ENCODE measurements at regions not wholly inside any gene's neighbourhood (a gene's known extent, or its start where the extent isn't known, plus 50 kb on each side); places are given as distances from the start of the nearest gene placed in this dataset.
A peak's percentile ranks its signal among the peaks of the same experiment; 100 is the strongest.

GRCh38 chr17:77449908-77450741, 309.4 kb downstream of the SEC14L1 start:
- H2BK15ac ChIP-seq (ENCODE audit: low read length), result peak overlapping the region; percentile 65; the same call in 1 of the 2 replicates
- POLR2A ChIA-PET (ENCODE audit: partially characterized antibody), result interaction anchor here (0.6 to 3.5 kb wide), 13 partner anchors 8 to 111 kb away, joined by 3 to 33 read pairs (median 6); no protein-coding TSS in a partner anchor
- H3K4me1 ChIP-seq (replicated peaks in 1 of 4; ENCODE audit: control insufficient read depth in 3 of 4, insufficient read depth in 4 of 4, low read length in 3 of 4), result peaks cover 26 to 45% (median 35%) of the 10 kb centered on the region in 4 experiments
- H2BK120ac ChIP-seq (replicated peaks; ENCODE audit: low read depth, low read length), result peak overlapping the region; percentile 35
- peaks cover 26% of the 10 kb centered on the region for H3K79me1 ChIP-seq (ENCODE audit: low read depth, low read length)
- peak overlapping the region; percentile 96 for H4K91ac ChIP-seq (replicated peaks; ENCODE audit: insufficient read length, low read length)
- no peak overlapping the region for H3K23ac ChIP-seq (ENCODE audit: insufficient read length)
- no peak overlapping the region for H2AFZ ChIP-seq (ENCODE audit: low read length)
- no peak overlapping the region for H3K14ac ChIP-seq (ENCODE audit: insufficient read length)
- H3K4me3 ChIP-seq (ENCODE audit: extremely low read depth in 1 of 4, insufficient read depth in 2 of 4, low read depth in 3 of 4, low read length in 4 of 4), result peak overlapping the region in 3 of 4 experiments; percentile 54 to 78 (median 68); a peak in 4 of 8 replicates
- H3K4ac ChIP-seq (replicated peaks; ENCODE audit: insufficient read length, low read depth, low read length), result peak overlapping the region; percentile 21
- CTCF ChIA-PET (ENCODE audit: partially characterized antibody), result interaction anchor here (0.9 to 4.3 kb wide), 13 partner anchors 10 to 119 kb away, joined by 3 to 51 read pairs (median 3); no protein-coding TSS in a partner anchor
- peaks cover 21% of the 10 kb centered on the region for H3K23me2 ChIP-seq (ENCODE audit: low read depth, low read length)
- no peak overlapping the region for H2AK5ac ChIP-seq (ENCODE audit: low read depth, low read length)
- H3K36me3 ChIP-seq (ENCODE audit: control insufficient read depth in 2 of 4, insufficient read depth in 4 of 4, low read length in 3 of 4), result no peaks in the 10 kb centered on the region
- peaks cover 7 to 67% of the 10 kb centered on the region in 2 experiments; a peak in 3 of 4 replicates for H3K79me2 ChIP-seq (ENCODE audit: control insufficient read depth in 1 of 2, insufficient read depth in 2 of 2, low read length in 2 of 2)
- H3K9ac ChIP-seq (replicated peaks in 1 of 4; ENCODE audit: extremely low read depth in 1 of 4, low read depth in 3 of 4, low read length in 3 of 4), result peak overlapping the region in 2 of 4 experiments; percentile 21 to 58; a peak in 3 of 7 replicates
- TF ChIP-seq CBX5 (IDR thresholded peaks at IDR 0.05; ENCODE audit: low read depth, low read length) (no peak), SP4 (IDR thresholded peaks at IDR 0.05; ENCODE audit: low read length) (peak; percentile 15; the same call in 1 of the 2 replicates), JUND (IDR thresholded peaks at IDR 0.05; ENCODE audit: low read length) (peak; percentile 89), RNF2 (IDR thresholded peaks at IDR 0.05; ENCODE audit: borderline replicate concordance, low read depth, low read length, missing control alignments, poor library complexity, severe bottlenecking) (no peak), RAD21 (IDR thresholded peaks at IDR 0.05 in 1 of 2, conservative IDR thresholded peaks at IDR 0.05 in 1 of 2; ENCODE audit: low read depth in 2 of 2, low read length in 2 of 2) (no peak)
- no peak overlapping the region for H2BK20ac ChIP-seq (ENCODE audit: low read length)
- H3K56ac ChIP-seq (replicated peaks; ENCODE audit: insufficient read length, low read depth, low read length), result no peak overlapping the region
- peak overlapping the region; percentile 82 for H4K5ac ChIP-seq (ENCODE audit: insufficient read length, low read depth, low read length)
- no peaks in the 10 kb centered on the region for H3K27me3 ChIP-seq (replicated peaks in 1 of 4; ENCODE audit: control insufficient read depth in 3 of 4, extremely low read depth in 1 of 4, insufficient read depth in 3 of 4, low read length in 3 of 4)
- peak overlapping the region; percentile 31; the same call in 1 of the 2 replicates for H4K8ac ChIP-seq (ENCODE audit: extremely low read depth, insufficient read depth, low read length)
- H2BK5ac ChIP-seq (ENCODE audit: low read depth, low read length), result peak overlapping the region; percentile 80; the same call in 1 of the 2 replicates
- H3K4me2 ChIP-seq (ENCODE audit: insufficient read depth in 1 of 2, low read depth in 2 of 2, low read length in 2 of 2), result peak overlapping the region; percentile 71 to 78
- H3K18ac ChIP-seq (ENCODE audit: extremely low read depth, low read length), result peak overlapping the region; percentile 90
- FAIRE-seq (no peak), DNase-seq (ENCODE audit: low read depth in 1 of 2, low spot score in 2 of 2) (peak in 1 of 2 experiments; percentile 78)
- H3K27ac ChIP-seq (ENCODE audit: low read depth, low read length), result peak overlapping the region; percentile 66
- H2BK12ac ChIP-seq (ENCODE audit: low read depth, low read length), result peak overlapping the region; percentile 50; the same call in 1 of the 2 replicates
- peaks cover 4 to 13% of the 10 kb centered on the region in 2 experiments for H4K20me1 ChIP-seq (replicated peaks in 1 of 2; ENCODE audit: control insufficient read depth in 1 of 2, insufficient read depth in 2 of 2, low read length in 2 of 2)
- 41% methylated on average over 23 of the region's 23 CpGs; no CpG with 5 or more reads in 1 of the 2 experiments for WGBS, 2 experiments (ENCODE audit: extremely low coverage in 1 of 2, insufficient coverage in 1 of 2, insufficient read length in 1 of 2, insufficient replicate concordance in 2 of 2, low coverage in 1 of 2, low lambda C conversion rate in 2 of 2, missing lambda C conversion rate in 1 of 2)
- no peaks in the 10 kb centered on the region for H3K9me3 ChIP-seq (ENCODE audit: insufficient read depth in 2 of 2, low read depth in 1 of 2, low read length in 1 of 2)
